B cell (primary cell): ENCODE measurements at regions not wholly inside any gene's neighbourhood (a gene's known extent, or its start where the extent isn't known, plus 50 kb on each side); places are given as distances from the start of the nearest gene placed in this dataset.

ENCODE experiments used
- ATAC-seq: fragments of 200-7000 bp; cut with Tn5 transposase; one replicate; pipeline ENCODE4 v1.10.0; 2021; ENCODE audit warnings: low read depth, mild to moderate bottlenecking, moderate number of reproducible peaks, moderate library complexity
- CTCF ChIA-PET: fragments of 350-600 bp; sonication (Branson Sonifier 250); formaldehyde crosslinking; loops from one replicate; lab custom pipeline; 2021; ENCODE audit warnings: antibody characterized with exemption, inconsistent platforms; lab: Charles Lee
- POLR2A ChIA-PET: fragments of 350-600 bp; sonication (Branson Sonifier 250); formaldehyde crosslinking; loops from one replicate; lab custom pipeline; 2021; ENCODE audit warnings: antibody characterized with exemption; lab: Charles Lee
- DNase-seq: peaks from one replicate; pipeline ENCODE4 v3.0.0; 2013
- H2AFZ ChIP-seq: 2 replicates; pipeline ENCODE4 v1.6.1; 2012; ENCODE audit warnings: mild to moderate bottlenecking, low read depth, low read length; ENCODE audit not compliant: insufficient read depth, poor library complexity, severe bottlenecking
- H3K27ac ChIP-seq, 2 donors: 1 replicate in 1 of 2; 2 replicates in 1 of 2; pipeline ENCODE4 v1.5.1; 2012 to 2013; ENCODE audit warnings: low read length in 2 of 2, mild to moderate bottlenecking in 2 of 2, moderate library complexity in 1 of 2
- H3K27me3 ChIP-seq, 4 experiments: fragments of 200-600 bp in 1 of 4; sonication (generic) in 1 of 4; replicated peaks in 1 of 4; 1 replicate in 2 of 4; 2 replicates in 2 of 4; pipeline versions ENCODE4 v1.6.1 to v1.7.0; 2013 to 2016; ENCODE audit warnings: low read length in 3 of 4, mild to moderate bottlenecking in 2 of 4, mixed read lengths in 1 of 4, moderate library complexity in 1 of 4; ENCODE audit not compliant: insufficient read depth in 4 of 4, control insufficient read depth in 3 of 4; ENCODE audit errors: control extremely low read depth in 1 of 4
- H3K36me3 ChIP-seq, 2 experiments: replicated peaks in 1 of 2; 1 replicate in 1 of 2; 2 replicates in 1 of 2; pipeline versions ENCODE4 v1.6.1 to v1.7.1; 2013; ENCODE audit warnings: low read length in 1 of 2; ENCODE audit not compliant: insufficient read depth in 2 of 2, control insufficient read depth in 1 of 2; ENCODE audit errors: control extremely low read depth in 1 of 2, extremely low read depth in 1 of 2
- H3K4me1 ChIP-seq, 2 donors: fragments of 200-600 bp in 1 of 2; sonication (generic) in 1 of 2; 1 replicate in 1 of 2; 2 replicates in 1 of 2; pipeline versions ENCODE4 v1.5.1 to v1.6.1; 2013 to 2017; ENCODE audit warnings: low read length in 2 of 2; ENCODE audit not compliant: control insufficient read depth in 2 of 2, insufficient read depth in 2 of 2
- H3K4me2 ChIP-seq: replicated peaks from 2 replicates; pipeline ENCODE3; 2012; ENCODE audit warnings: mild to moderate bottlenecking, low read depth, low read length; ENCODE audit not compliant: poor library complexity, severe bottlenecking
- H3K4me3 ChIP-seq, 5 experiments: fragments of 200-600 bp in 1 of 5; sonication (generic) in 1 of 5; 1 replicate in 3 of 5; 2 replicates in 2 of 5; pipeline versions ENCODE4 v1.5.1 to v1.7.0; 2011 to 2016; ENCODE audit warnings: low read length in 4 of 5, mild to moderate bottlenecking in 4 of 5, low read depth in 2 of 5, control low read depth in 1 of 5, moderate library complexity in 1 of 5; ENCODE audit not compliant: insufficient read depth in 1 of 5; ENCODE audit errors: control extremely low read depth in 1 of 5, extremely low read depth in 1 of 5
- H3K79me2 ChIP-seq: fragments of 200-600 bp; sonication (generic); one replicate; pipeline ENCODE4 v1.6.0; 2016; ENCODE audit warnings: low read length; ENCODE audit not compliant: control insufficient read depth, insufficient read depth
- H3K9ac ChIP-seq: fragments of 200-600 bp; sonication (generic); 2 replicates; pipeline ENCODE4 v1.6.1; 2017; ENCODE audit warnings: mild to moderate bottlenecking, low read length, moderate library complexity
- H3K9me3 ChIP-seq, 3 donors: one replicate each; pipeline versions ENCODE4 v1.6.1 to v1.7.1; 2013; ENCODE audit warnings: low read length in 2 of 3; ENCODE audit not compliant: control insufficient read depth in 2 of 3, insufficient read depth in 1 of 3; ENCODE audit errors: control extremely low read depth in 1 of 3
- H4K20me1 ChIP-seq: 2 replicates; pipeline ENCODE4 v1.6.0; 2012; ENCODE audit warnings: mild to moderate bottlenecking, low read length; ENCODE audit not compliant: insufficient read depth, control insufficient read depth, poor library complexity, severe bottlenecking
- H3K27ac Mint-ChIP-seq: one replicate; pipeline ENCODE4 v1.8.0; 2021; ENCODE audit warnings: mixed read lengths
- H3K27me3 Mint-ChIP-seq: one replicate; pipeline ENCODE4 v1.8.0; 2021; ENCODE audit warnings: mixed read lengths
- H3K4me1 Mint-ChIP-seq: one replicate; pipeline ENCODE4 v1.8.0; 2021; ENCODE audit warnings: mixed read lengths
- H3K4me3 Mint-ChIP-seq: one replicate; pipeline ENCODE4 v1.8.0; 2021; ENCODE audit warnings: mixed read lengths
- H3K9me3 Mint-ChIP-seq: one replicate; pipeline ENCODE4 v1.8.0; 2022; ENCODE audit warnings: mixed read lengths; ENCODE audit not compliant: insufficient read depth
- CTCF ChIP-seq: fragments of 200-600 bp; IDR thresholded peaks from one replicate; pipeline ENCODE4 v1.8.0; 2022; ENCODE audit warnings: antibody characterized with exemption, mild to moderate bottlenecking
- EZH2 ChIP-seq: IDR thresholded peaks from 2 replicates; pipeline ENCODE4 v1.6.1; 2012; ENCODE audit warnings: borderline replicate concordance, low read depth, mild to moderate bottlenecking, moderate library complexity, low read length; ENCODE audit not compliant: insufficient read depth, poor library complexity, severe bottlenecking
- WGBS: methylation state at CpG from one replicate; pipeline ENCODE4 v1.1.5; 2013; ENCODE audit warnings: missing lambda C conversion rate; ENCODE audit not compliant: insufficient coverage; 5-methylcytosine and 5-hydroxymethylcytosine counted together
- intact Hi-C: fragments of 100-400 bp; cut with micrococcal nuclease; formaldehyde crosslinking; loops from one replicate; pipeline ENCODE4 v1.10.0; 2022

DNA sequence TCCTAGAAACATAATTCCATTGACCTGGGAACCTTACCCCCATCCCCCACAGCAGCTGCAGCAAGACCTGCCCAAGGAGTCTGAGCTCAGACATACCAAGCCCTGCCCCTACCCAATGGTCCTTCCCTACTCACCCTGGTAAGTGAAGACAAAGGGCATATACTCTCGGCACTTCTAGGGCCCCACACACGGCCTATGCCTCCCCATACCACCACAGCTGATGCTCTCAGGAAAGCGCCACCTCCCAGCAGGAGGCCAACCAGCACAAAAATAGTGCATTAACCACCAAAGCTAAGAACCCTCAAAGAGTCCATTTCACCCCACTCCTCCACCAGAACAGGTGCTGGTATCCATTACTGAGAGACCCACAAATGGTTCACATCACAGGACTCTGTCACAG lies 74.4 kb upstream of the GUCY1A2 start:
- Histone ChIP-seq H2AFZ (no peak overlapping the region), H3K4me3 (no peak overlapping the region), H3K9ac (no peak overlapping the region), H3K4me1 (no peaks in the 10 kb centered on the region), H3K79me2 (no peaks in the 10 kb centered on the region), H3K9me3 (peaks cover 0 to 7% (median 0%) of the 10 kb centered on the region in 3 donors), H3K27me3 (no peaks in the 10 kb centered on the region), H3K36me3 (no peaks in the 10 kb centered on the region), H3K27ac (no peak overlapping the region), H4K20me1 (no peaks in the 10 kb centered on the region), H3K4me2 (no peak overlapping the region)
- Mint-ChIP-seq H3K27me3 (no peaks in the 10 kb centered on the region), H3K4me3 (no peak overlapping the region), H3K27ac (no peak overlapping the region), H3K9me3 (peaks cover 5% of the 10 kb centered on the region), H3K4me1 (no peaks in the 10 kb centered on the region)
- no peak for ATAC-seq
- CTCF ChIA-PET, result no interaction called here
- TF ChIP-seq EZH2 (no peak), CTCF (no peak)
- 51% methylated on average over 3 of the region's 3 CpGs for WGBS
- intact Hi-C loops, result no loop called here
- POLR2A ChIA-PET, result no interaction called here
- DNase-seq, result no peak

DNA sequence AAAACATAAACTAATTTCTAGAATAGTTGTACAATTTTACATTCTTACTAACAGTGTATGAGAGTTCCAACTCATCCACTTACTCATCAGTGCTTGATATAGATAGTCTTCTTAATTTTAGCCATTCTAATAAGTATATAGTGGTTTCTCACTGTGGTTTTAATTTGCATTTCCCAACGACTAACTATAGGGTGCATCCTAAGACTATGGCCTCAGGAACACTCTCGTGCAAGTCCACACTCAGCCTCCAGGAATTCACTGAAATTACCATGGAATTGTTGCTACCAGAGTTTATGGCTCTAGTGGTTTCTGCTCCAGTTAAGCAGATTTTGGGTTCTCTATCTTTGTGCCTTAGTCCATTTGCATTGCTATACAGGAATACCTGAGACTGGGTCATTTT lies 60.1 kb upstream of the GUCY1A2 start:
- peaks cover 0 to 8% (median 6%) of the 10 kb centered on the region in 3 donors for H3K9me3 ChIP-seq
- no peak overlapping the region for H3K27ac ChIP-seq
- CTCF ChIA-PET, result no interaction called here
- no peaks in the 10 kb centered on the region for H3K27me3 ChIP-seq
- WGBS, result 63% methylated on average over 1 of the region's 2 CpGs
- H3K4me3 ChIP-seq, result no peak overlapping the region
- no peaks in the 10 kb centered on the region for H3K4me1 ChIP-seq
- no peaks in the 10 kb centered on the region for H3K27me3 Mint-ChIP-seq
- H4K20me1 ChIP-seq, result no peaks in the 10 kb centered on the region
- no peak overlapping the region for H3K4me2 ChIP-seq
- H3K4me3 Mint-ChIP-seq, result no peak overlapping the region
- no peak for DNase-seq
- peaks cover 13% of the 10 kb centered on the region for H3K9me3 Mint-ChIP-seq
- intact Hi-C loops, result no loop called here
- H3K9ac ChIP-seq, result no peak overlapping the region
- H3K4me1 Mint-ChIP-seq, result no peaks in the 10 kb centered on the region
- no peak overlapping the region for H3K27ac Mint-ChIP-seq
- no peaks in the 10 kb centered on the region for H3K79me2 ChIP-seq
- no peak overlapping the region for H2AFZ ChIP-seq
- H3K36me3 ChIP-seq, result no peaks in the 10 kb centered on the region
- no peak for ATAC-seq
- TF ChIP-seq CTCF (no peak), EZH2 (no peak)
- POLR2A ChIA-PET, result no interaction called here
